Osteocyte (in vitro differentiated cells): ENCODE measurements at regions not wholly inside any gene's neighbourhood (a gene's known extent, or its start where the extent isn't known, plus 50 kb on each side); places are given as distances from the start of the nearest gene placed in this dataset.
"Not testable (repeated sequence)": the region's sequence is repeated elsewhere in the genome, so short reads cannot be mapped to it uniquely, and the experiment has no call there.

Source experiments
- DNase-seq: peaks from one replicate; pipeline ENCODE4 v3.0.0; 2021; ENCODE audit warnings: mixed read lengths; ENCODE audit not compliant: unreplicated experiment; ENCODE audit errors: extremely low spot score
- H3K27ac Mint-ChIP-seq: one replicate; pipeline ENCODE4 v1.8.0; 2021; ENCODE audit warnings: mild to moderate bottlenecking, mixed read lengths; ENCODE audit not compliant: unreplicated experiment
- H3K27me3 Mint-ChIP-seq: one replicate; pipeline ENCODE4 v1.8.0; 2021; ENCODE audit warnings: mixed read lengths; ENCODE audit not compliant: unreplicated experiment
- H3K36me3 Mint-ChIP-seq: one replicate; pipeline ENCODE4 v1.8.0; 2021; ENCODE audit warnings: mixed read lengths; ENCODE audit not compliant: unreplicated experiment
- H3K4me1 Mint-ChIP-seq: one replicate; pipeline ENCODE4 v1.8.0; 2021; ENCODE audit warnings: mixed read lengths; ENCODE audit not compliant: unreplicated experiment
- H3K4me3 Mint-ChIP-seq: one replicate; pipeline ENCODE4 v1.8.0; 2021; ENCODE audit warnings: mild to moderate bottlenecking, moderate library complexity, mixed read lengths; ENCODE audit not compliant: unreplicated experiment
- H3K9me3 Mint-ChIP-seq: one replicate; pipeline ENCODE4 v1.8.0; 2021; ENCODE audit warnings: mixed read lengths; ENCODE audit not compliant: unreplicated experiment
- TF ChIP-seq, protein P1 (sequence below): fragments of 200-600 bp; sonication (generic); IDR thresholded peaks from 2 replicates; pipeline ENCODE4 v1.5.0; 2021; ENCODE audit warnings: antibody characterized with exemption, mild to moderate bottlenecking, moderate library complexity

DNA sequence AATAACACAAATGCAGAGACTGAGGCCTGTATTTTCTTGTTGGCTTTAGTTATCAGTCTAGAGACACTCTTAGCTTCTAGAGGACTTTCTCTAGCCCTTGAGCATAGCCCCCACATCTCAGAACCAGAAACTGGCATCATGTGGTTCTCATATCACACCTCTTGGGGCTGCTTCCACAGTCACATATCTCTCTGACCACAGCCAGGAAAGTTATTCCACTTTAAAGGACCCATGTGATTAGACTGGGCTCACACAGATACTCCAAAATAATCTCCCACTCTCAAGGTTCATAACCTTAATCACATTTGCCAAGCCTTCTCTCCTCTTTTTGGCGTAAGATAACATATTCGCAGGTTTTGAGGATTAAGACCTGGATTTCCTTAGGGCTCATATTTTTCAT is 846.9 kb upstream of the MIR17HG start:
- no peak for DNase-seq
- Mint-ChIP-seq H3K4me3 (no peak overlapping the region), H3K27ac (no peak overlapping the region), H3K36me3 (no peaks in the 10 kb centered on the region), H3K27me3 (no peaks in the 10 kb centered on the region), H3K9me3 (no peaks in the 10 kb centered on the region), H3K4me1 (no peaks in the 10 kb centered on the region)
- TF ChIP-seq, protein P1, sequence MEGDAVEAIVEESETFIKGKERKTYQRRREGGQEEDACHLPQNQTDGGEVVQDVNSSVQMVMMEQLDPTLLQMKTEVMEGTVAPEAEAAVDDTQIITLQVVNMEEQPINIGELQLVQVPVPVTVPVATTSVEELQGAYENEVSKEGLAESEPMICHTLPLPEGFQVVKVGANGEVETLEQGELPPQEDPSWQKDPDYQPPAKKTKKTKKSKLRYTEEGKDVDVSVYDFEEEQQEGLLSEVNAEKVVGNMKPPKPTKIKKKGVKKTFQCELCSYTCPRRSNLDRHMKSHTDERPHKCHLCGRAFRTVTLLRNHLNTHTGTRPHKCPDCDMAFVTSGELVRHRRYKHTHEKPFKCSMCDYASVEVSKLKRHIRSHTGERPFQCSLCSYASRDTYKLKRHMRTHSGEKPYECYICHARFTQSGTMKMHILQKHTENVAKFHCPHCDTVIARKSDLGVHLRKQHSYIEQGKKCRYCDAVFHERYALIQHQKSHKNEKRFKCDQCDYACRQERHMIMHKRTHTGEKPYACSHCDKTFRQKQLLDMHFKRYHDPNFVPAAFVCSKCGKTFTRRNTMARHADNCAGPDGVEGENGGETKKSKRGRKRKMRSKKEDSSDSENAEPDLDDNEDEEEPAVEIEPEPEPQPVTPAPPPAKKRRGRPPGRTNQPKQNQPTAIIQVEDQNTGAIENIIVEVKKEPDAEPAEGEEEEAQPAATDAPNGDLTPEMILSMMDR, result no peak

DNA sequence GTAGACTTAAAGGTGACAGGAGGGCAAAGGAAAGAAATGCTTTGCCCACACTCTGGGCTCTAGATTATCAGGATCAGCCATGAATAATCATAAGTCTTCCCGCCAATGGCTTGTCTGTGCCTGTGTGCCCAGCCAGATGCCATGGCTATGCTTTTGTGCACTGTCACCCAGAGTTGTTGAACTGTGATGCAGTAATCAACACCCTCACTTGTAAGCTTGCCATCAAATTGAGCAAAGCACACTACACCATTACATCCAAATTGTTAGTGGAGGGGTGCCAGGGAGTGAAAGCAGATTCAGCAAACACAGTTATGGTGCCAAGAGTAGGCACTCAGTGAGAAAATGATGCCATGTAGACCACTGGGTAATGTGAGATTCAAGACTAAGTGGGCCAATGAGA is 845.3 kb upstream of the MIR17HG start:
- no peaks in the 10 kb centered on the region for H3K36me3 Mint-ChIP-seq
- no peaks in the 10 kb centered on the region for H3K9me3 Mint-ChIP-seq
- no peaks in the 10 kb centered on the region for H3K4me1 Mint-ChIP-seq
- no peak overlapping the region for H3K27ac Mint-ChIP-seq
- no peak overlapping the region for H3K4me3 Mint-ChIP-seq
- no peaks in the 10 kb centered on the region for H3K27me3 Mint-ChIP-seq
- no peak for DNase-seq
- TF ChIP-seq, protein P1, result no peak

DNA sequence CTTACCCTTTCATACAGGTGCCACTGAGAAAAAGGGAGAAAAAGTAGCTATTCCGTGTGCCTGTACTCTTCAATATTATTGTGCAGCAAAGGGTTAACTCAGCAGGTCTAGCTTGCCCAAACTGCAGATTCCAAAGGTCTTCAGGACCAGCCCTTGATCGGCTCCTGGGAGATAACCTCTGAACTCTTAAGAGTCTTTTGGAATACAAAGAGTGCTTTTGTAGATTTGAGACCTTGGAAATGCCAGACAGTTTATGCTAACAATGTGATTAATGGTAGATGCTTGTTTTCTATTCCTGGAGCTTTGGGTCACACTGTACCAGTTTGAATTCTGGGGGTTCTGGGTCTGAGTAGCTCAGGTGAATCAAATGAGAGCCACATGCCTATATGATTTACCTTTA is 844.7 kb upstream of the MIR17HG start:
- H3K4me3 Mint-ChIP-seq, result no peak overlapping the region
- H3K27ac Mint-ChIP-seq, result no peak overlapping the region
- H3K36me3 Mint-ChIP-seq, result no peaks in the 10 kb centered on the region
- no peak for DNase-seq
- TF ChIP-seq, protein P1, result no peak
- no peaks in the 10 kb centered on the region for H3K27me3 Mint-ChIP-seq
- no peaks in the 10 kb centered on the region for H3K4me1 Mint-ChIP-seq
- no peaks in the 10 kb centered on the region for H3K9me3 Mint-ChIP-seq

DNA sequence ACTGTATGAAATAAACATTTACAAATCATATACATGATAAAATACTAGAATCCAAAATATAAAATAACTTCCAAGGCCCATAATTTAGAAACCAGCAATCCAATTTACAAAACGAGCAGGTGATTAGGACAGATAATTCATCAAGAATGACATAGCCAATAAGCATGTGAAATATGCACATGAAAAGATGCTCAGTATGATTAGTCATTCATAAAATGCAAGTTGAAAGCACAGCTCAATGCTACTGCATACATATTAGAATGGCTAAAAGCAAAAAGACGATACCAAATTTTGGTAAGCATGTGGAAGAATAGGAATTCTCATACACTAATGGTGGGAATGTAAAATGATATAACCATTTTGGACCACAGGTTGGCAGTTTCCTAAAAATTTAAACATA is 837.2 kb upstream of the MIR17HG start:
- H3K4me1 Mint-ChIP-seq, result no peaks in the 10 kb centered on the region
- H3K27me3 Mint-ChIP-seq, result no peaks in the 10 kb centered on the region
- TF ChIP-seq, protein P1, result no peak
- no peak overlapping the region for H3K4me3 Mint-ChIP-seq
- H3K9me3 Mint-ChIP-seq, result peaks cover 4% of the 10 kb centered on the region
- DNase-seq, result no peak
- no peak overlapping the region for H3K27ac Mint-ChIP-seq
- no peaks in the 10 kb centered on the region for H3K36me3 Mint-ChIP-seq

DNA sequence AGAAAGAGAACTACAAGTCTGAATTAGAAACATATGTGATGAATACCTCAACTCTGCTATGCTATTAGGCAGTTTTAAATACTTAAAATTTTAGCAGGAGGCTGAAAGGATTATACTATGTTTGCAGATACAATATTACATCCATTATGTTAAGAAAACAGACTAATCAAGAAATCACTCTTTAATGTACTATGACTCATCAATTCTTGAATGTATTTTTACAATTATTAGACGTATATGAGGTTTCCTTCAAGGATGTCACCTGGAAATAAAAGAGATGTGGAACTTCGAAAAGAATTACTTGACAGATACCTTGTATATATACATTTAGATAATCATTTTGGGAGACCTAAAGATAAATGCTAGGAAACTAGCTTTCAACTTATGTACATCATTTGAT is 835.6 kb upstream of the MIR17HG start:
- H3K4me3 Mint-ChIP-seq, result no peak overlapping the region
- no peak for DNase-seq
- peaks cover 4% of the 10 kb centered on the region for H3K9me3 Mint-ChIP-seq
- no peak overlapping the region for H3K27ac Mint-ChIP-seq
- no peaks in the 10 kb centered on the region for H3K36me3 Mint-ChIP-seq
- no peaks in the 10 kb centered on the region for H3K27me3 Mint-ChIP-seq
- TF ChIP-seq, protein P1, result no peak
- H3K4me1 Mint-ChIP-seq, result no peaks in the 10 kb centered on the region

DNA sequence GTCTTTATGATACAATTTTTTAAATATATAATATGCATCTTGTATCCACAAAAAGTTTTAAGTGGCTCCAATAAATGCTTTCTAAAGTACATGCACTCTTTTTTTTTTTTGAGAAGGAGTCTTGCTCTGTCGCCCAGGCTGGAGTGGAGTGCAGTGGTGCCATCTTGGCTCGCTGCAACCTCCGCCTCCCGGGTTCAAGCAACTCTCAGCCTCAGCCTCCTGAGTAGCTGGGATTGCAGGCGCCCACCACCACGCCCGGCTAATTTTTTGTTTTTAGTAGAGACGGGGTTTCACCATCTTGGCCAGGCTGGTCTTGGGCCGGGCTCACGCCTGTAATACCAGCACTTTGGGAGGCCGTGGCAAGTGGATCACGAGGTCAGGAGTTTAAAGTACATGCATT is 832.8 kb upstream of the MIR17HG start:
- not testable (repeated sequence) for H3K4me1 Mint-ChIP-seq, H3K27me3 Mint-ChIP-seq, DNase-seq, H3K36me3 Mint-ChIP-seq, H3K9me3 Mint-ChIP-seq, H3K4me3 Mint-ChIP-seq, H3K27ac Mint-ChIP-seq
